ENCODE measurements at regions not wholly inside any gene's neighbourhood (a gene's known extent, or its start where the extent isn't known, plus 50 kb on each side); places are given as distances from the start of the nearest gene placed in this dataset.

DNA sequence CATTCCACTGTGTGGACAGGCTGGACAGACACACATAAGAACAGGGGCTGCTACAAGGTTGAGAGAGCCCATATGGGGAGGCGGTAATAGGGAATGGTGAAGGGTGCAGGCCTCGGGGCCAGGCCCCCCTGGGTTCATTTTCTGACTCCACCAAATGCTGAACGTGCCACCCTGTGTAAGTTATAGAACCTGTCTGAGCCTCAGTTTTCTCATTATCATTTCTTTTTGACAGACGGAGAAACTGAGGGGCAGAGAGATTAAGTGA is 569.5 kb downstream of the PTPRU start:
- H3K27me3 ChIP-seq (ENCODE audit: insufficient read depth, low read depth, severe bottlenecking) = no peaks in the 10 kb centered on the region
- TF ChIP-seq, protein P1, sequence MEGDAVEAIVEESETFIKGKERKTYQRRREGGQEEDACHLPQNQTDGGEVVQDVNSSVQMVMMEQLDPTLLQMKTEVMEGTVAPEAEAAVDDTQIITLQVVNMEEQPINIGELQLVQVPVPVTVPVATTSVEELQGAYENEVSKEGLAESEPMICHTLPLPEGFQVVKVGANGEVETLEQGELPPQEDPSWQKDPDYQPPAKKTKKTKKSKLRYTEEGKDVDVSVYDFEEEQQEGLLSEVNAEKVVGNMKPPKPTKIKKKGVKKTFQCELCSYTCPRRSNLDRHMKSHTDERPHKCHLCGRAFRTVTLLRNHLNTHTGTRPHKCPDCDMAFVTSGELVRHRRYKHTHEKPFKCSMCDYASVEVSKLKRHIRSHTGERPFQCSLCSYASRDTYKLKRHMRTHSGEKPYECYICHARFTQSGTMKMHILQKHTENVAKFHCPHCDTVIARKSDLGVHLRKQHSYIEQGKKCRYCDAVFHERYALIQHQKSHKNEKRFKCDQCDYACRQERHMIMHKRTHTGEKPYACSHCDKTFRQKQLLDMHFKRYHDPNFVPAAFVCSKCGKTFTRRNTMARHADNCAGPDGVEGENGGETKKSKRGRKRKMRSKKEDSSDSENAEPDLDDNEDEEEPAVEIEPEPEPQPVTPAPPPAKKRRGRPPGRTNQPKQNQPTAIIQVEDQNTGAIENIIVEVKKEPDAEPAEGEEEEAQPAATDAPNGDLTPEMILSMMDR (IDR thresholded peaks at IDR 0.05; ENCODE audit: low read depth, low read length) = no peak
- H3K9me3 ChIP-seq (ENCODE audit: severe bottlenecking) = no peaks in the 10 kb centered on the region
- H3K27ac ChIP-seq = peak overlapping the region; percentile 58
- DNase-seq = no peak
- H3K36me3 ChIP-seq = no peaks in the 10 kb centered on the region
- no peak overlapping the region for H3K4me3 ChIP-seq (ENCODE audit: low read depth, low read length)

DNA sequence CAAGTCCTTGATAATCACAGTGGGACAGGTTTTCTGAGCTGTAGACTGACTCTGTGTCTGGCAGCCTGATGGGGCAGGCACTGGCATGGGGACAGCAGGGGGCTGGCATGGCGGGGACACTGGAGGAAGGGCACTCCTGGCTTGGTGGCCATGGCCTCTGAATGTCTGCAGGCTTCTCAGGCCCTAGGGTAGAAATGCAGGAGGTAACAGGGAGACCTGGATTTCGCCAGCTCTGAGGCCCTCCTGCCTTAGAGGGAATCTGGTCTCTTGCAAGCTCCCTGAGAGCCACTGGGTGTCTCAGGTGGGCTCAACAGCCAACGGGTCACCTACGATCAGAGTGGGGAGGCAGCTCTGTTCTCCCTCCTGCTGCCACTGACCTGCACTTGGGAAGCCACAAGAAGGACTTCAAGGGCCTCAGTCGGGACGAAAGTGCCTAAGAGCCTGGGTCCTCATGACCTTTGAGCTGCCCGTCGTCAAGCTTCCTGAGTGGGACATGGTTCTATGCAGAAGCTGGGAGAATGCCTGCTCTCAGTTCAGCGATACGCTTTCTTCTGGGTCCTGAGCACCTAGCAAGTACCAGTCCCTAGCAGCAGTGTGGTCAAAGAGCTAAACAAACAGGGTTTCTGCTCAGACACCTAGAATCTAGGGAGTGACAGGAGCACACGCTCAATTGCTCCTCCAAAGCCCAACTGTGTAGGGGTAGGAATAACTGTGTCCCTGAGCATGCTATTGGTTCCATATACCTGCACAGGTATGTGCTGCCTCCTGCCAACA is 569.0 kb downstream of the PTPRU start:
- Histone ChIP-seq H3K27ac (no peak overlapping the region; the same call in 1 of the 2 replicates), H3K36me3 (no peaks in the 10 kb centered on the region), H3K4me3 (ENCODE audit: low read depth, low read length) (no peak overlapping the region), H3K9me3 (ENCODE audit: severe bottlenecking) (no peaks in the 10 kb centered on the region), H3K27me3 (ENCODE audit: insufficient read depth, low read depth, severe bottlenecking) (no peaks in the 10 kb centered on the region)
- TF ChIP-seq, protein P1 (IDR thresholded peaks at IDR 0.05; ENCODE audit: low read depth, low read length) = peak; percentile 48
- DNase-seq = peak; percentile 52

DNA sequence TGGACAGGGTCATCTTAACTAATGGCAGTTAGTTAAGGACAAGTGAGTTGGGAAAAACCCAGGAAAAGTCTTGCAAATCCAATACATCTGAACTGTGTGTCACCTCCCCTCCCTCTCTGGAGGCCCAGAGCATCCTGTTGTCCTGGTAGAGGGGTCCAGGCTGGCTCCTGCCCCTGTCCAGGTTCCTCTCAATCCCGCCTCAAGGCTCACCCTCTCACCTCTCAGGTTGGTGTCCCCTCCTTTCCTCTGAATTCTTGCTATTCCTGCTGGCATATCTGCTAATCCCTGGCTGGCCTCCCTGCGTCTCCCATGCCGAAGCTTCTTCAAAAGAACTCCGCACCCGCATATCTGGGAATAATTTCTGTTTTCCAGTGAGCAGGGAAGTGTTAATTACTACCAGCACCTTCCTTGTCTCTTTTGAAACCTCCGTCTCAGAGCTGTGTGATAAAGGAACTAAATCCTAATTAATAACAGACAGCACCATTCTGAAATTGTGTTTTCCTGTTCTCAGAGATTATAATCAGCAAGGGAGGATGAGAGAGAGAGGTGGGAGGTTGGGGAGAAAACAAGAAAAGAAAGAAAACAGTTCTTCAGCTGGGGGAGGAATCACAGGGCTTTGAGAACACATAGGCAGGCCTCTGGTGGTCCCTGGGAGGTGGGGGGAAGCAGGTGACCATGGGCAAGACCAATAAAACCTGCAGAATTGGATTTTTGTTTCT is 568.0 kb downstream of the PTPRU start:
- no peak for DNase-seq
- Histone ChIP-seq H3K4me3 (ENCODE audit: low read depth, low read length) (no peak overlapping the region), H3K9me3 (ENCODE audit: severe bottlenecking) (no peaks in the 10 kb centered on the region), H3K27me3 (ENCODE audit: insufficient read depth, low read depth, severe bottlenecking) (no peaks in the 10 kb centered on the region), H3K27ac (peak overlapping the region; percentile 62), H3K36me3 (no peaks in the 10 kb centered on the region)
- TF ChIP-seq, protein P1 (IDR thresholded peaks at IDR 0.05; ENCODE audit: low read depth, low read length) = no peak

DNA sequence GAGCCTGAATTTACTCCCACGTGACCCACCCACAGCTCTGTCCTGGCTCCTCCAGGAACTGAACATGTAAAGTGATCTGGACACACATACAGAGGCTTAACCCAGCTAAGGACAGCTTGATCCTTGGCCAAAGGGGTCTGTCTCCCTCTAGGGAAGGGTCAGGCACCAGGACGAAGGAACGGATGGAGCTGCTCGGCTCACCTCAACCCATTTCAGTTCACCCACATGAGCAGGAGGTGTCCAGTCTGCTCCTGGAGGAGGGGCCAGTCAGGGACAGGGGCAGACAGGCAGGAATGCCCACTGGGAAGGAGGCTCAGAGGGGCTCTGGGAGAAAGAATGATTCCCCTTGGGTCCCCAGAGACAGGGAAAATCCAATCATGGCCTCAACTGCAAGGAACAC is 567.2 kb downstream of the PTPRU start:
- Histone ChIP-seq H3K27me3 (ENCODE audit: insufficient read depth, low read depth, severe bottlenecking) (no peaks in the 10 kb centered on the region), H3K9me3 (ENCODE audit: severe bottlenecking) (no peaks in the 10 kb centered on the region), H3K36me3 (no peaks in the 10 kb centered on the region), H3K4me3 (ENCODE audit: low read depth, low read length) (no peak overlapping the region), H3K27ac (peak overlapping the region; percentile 62)
- no peak for DNase-seq
- TF ChIP-seq, protein P1 (IDR thresholded peaks at IDR 0.05; ENCODE audit: low read depth, low read length) = no peak

DNA sequence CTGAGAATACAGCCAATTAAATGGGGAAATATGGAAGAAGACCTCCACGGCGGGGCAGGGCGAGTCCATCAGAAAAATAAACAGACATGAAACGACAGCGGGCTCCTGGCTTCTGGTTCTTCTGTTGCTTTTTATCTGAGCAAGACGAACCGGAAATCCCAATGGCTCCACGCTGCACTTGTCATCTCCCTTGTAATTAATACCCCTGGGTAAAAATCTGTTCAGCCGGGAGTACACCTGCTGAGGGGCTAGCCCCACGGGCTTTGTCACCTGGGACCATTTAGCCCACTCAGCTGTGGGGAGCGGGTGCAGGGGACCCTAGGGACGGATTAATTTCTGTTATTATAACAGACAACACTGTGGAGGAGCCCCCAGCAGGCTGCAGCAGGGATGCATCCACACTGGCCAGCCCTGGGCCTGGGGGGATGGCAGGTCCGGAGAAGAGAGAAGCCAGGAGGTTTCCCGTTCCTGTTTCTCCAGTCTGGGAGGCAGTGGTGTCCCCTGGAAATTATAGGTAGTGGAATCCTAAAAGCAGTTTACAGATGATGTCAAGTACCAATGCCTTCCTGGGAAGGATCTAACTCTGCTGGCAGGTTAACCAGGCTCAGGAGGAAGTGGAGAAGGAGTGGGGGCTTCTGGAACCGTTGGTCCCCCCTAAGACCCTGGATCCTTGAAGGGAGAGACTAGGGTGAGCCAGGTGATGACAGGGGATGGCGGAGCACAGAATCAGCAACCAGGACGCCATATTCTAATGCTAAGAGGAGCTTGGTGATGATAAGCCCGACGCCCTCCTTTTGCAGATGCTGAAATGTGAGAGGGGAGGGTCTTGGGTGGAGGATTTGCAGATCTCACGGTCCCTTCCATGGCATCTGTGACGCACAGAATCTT is 566.1 kb downstream of the PTPRU start:
- no peak for DNase-seq
- no peak overlapping the region for H3K4me3 ChIP-seq (ENCODE audit: low read depth, low read length)
- TF ChIP-seq, protein P1 (IDR thresholded peaks at IDR 0.05; ENCODE audit: low read depth, low read length) = no peak

More for the DNA sequence above, 566.1 kb downstream of the PTPRU start:
- no peaks in the 10 kb centered on the region for H3K36me3 ChIP-seq
- H3K9me3 ChIP-seq (ENCODE audit: severe bottlenecking) = no peaks in the 10 kb centered on the region
- no peaks in the 10 kb centered on the region for H3K27me3 ChIP-seq (ENCODE audit: insufficient read depth, low read depth, severe bottlenecking)
- H3K27ac ChIP-seq = peak overlapping the region; percentile 26; the same call in 1 of the 2 replicates
